GM21447 (cell line): ENCODE measurements at regions not wholly inside any gene's neighbourhood (a gene's known extent, or its start where the extent isn't known, plus 50 kb on each side); places are given as distances from the start of the nearest gene placed in this dataset.

ENCODE experiments used
- ATAC-seq: cut with Tn5 transposase; IDR thresholded peaks from one replicate; pipeline ENCODE4 v1.9.1; 2021; ENCODE audit not compliant: unreplicated experiment

- no peak for ATAC-seq
Measured at GRCh38 chr5:39587675-39588074, 162.9 kb upstream of the DAB2 start.

- ATAC-seq = no peak
Measured at GRCh38 chr5:39586185-39586584, 161.4 kb upstream of the DAB2 start.

GRCh38 chr5:39584927-39585326 is 160.1 kb upstream of the DAB2 start:
- ATAC-seq = no peak

GRCh38 chr5:39580702-39581453 is 156.1 kb upstream of the DAB2 start:
- no peak for ATAC-seq

GRCh38 chr5:39579750-39580149 is 155.0 kb upstream of the DAB2 start:
- no peak for ATAC-seq

- ATAC-seq = no peak
Measured at GRCh38 chr5:39578887-39579497, 154.2 kb upstream of the DAB2 start.

GRCh38 chr5:39577529-39577928 is 152.7 kb upstream of the DAB2 start:
- ATAC-seq = no peak

- ATAC-seq = no peak
Measured at GRCh38 chr5:39570403-39571027, 145.7 kb upstream of the DAB2 start.

- no peak for ATAC-seq
Measured at GRCh38 chr5:39569857-39570256, 145.1 kb upstream of the DAB2 start.

GRCh38 chr5:39566891-39567290 is 142.1 kb upstream of the DAB2 start:
- no peak for ATAC-seq

GRCh38 chr5:39566029-39566428 is 141.2 kb upstream of the DAB2 start:
- ATAC-seq = no peak

- no peak for ATAC-seq
Measured at GRCh38 chr5:39561421-39561820, 136.6 kb upstream of the DAB2 start.

GRCh38 chr5:39560726-39561125 is 135.9 kb upstream of the DAB2 start:
- no peak for ATAC-seq

GRCh38 chr5:39559923-39560322 is 135.1 kb upstream of the DAB2 start:
- no peak for ATAC-seq

- no peak for ATAC-seq
Measured at GRCh38 chr5:39558541-39558940, 133.8 kb upstream of the DAB2 start.

GRCh38 chr5:39555788-39556187 is 131.0 kb upstream of the DAB2 start:
- no peak for ATAC-seq

- no peak for ATAC-seq
Measured at GRCh38 chr5:39547553-39548154, 122.9 kb upstream of the DAB2 start.

- ATAC-seq = no peak
Measured at GRCh38 chr5:39544941-39545340, 120.2 kb upstream of the DAB2 start.

GRCh38 chr5:39543335-39543734 is 118.6 kb upstream of the DAB2 start:
- ATAC-seq = no peak

GRCh38 chr5:39542511-39543285 is 117.9 kb upstream of the DAB2 start:
- no peak for ATAC-seq

- ATAC-seq = no peak
Measured at GRCh38 chr5:39541920-39542319, 117.1 kb upstream of the DAB2 start.
